HG02610 (cell line): ENCODE measurements at regions not wholly inside any gene's neighbourhood (a gene's known extent, or its start where the extent isn't known, plus 50 kb on each side); places are given as distances from the start of the nearest gene placed in this dataset.

ENCODE experiments used
- ATAC-seq: cut with Tn5 transposase; IDR thresholded peaks from one replicate; pipeline ENCODE4 v1.9.1; 2021; ENCODE audit warnings: mild to moderate bottlenecking, moderate library complexity; ENCODE audit not compliant: unreplicated experiment

GRCh38 chr11:23023319-23023718 lies 163.0 kb upstream of the CCDC179 start:
- ATAC-seq, result peak; percentile 45

- no peak for ATAC-seq
Measured at GRCh38 chr11:23041001-23041503, 180.8 kb upstream of the CCDC179 start.

GRCh38 chr11:23058656-23059055 lies 198.4 kb upstream of the CCDC179 start:
- no peak for ATAC-seq

GRCh38 chr11:23063276-23063675 lies 203.0 kb upstream of the CCDC179 start:
- no peak for ATAC-seq

- ATAC-seq, result peak; percentile 74
Measured at GRCh38 chr11:23078289-23078971, 218.2 kb upstream of the CCDC179 start.

- peak; percentile 79 for ATAC-seq
Measured at GRCh38 chr11:23079382-23079813, 219.1 kb upstream of the CCDC179 start.

GRCh38 chr11:23087407-23087806 lies 227.1 kb upstream of the CCDC179 start:
- no peak for ATAC-seq

- no peak for ATAC-seq
Measured at GRCh38 chr11:23090659-23091058, 230.4 kb upstream of the CCDC179 start.

GRCh38 chr11:23095650-23096189 lies 235.4 kb upstream of the CCDC179 start:
- ATAC-seq, result no peak

GRCh38 chr11:23097891-23098290 lies 237.6 kb upstream of the CCDC179 start:
- no peak for ATAC-seq

GRCh38 chr11:23099256-23099655 lies 239.0 kb upstream of the CCDC179 start:
- no peak for ATAC-seq

GRCh38 chr11:23100726-23101125 lies 240.5 kb upstream of the CCDC179 start:
- ATAC-seq, result no peak

- no peak for ATAC-seq
Measured at GRCh38 chr11:23103416-23103815, 243.1 kb upstream of the CCDC179 start.

- no peak for ATAC-seq
Measured at GRCh38 chr11:23111527-23111926, 251.3 kb upstream of the CCDC179 start.

- ATAC-seq, result no peak
Measured at GRCh38 chr11:23112390-23112789, 252.1 kb upstream of the CCDC179 start.

GRCh38 chr11:23112987-23113886 lies 253.0 kb upstream of the CCDC179 start:
- ATAC-seq, result peak; percentile 53

GRCh38 chr11:23113887-23114216 lies 253.6 kb upstream of the CCDC179 start:
- ATAC-seq, result no peak

GRCh38 chr11:23123753-23124152 lies 263.5 kb upstream of the CCDC179 start:
- ATAC-seq, result no peak

- ATAC-seq, result no peak
Measured at GRCh38 chr11:23124249-23124648, 264.0 kb upstream of the CCDC179 start.

GRCh38 chr11:23124996-23125395 lies 264.7 kb upstream of the CCDC179 start:
- no peak for ATAC-seq

- ATAC-seq, result no peak
Measured at GRCh38 chr11:23127706-23128105, 267.4 kb upstream of the CCDC179 start.

- no peak for ATAC-seq
Measured at GRCh38 chr11:23134627-23135026, 274.4 kb upstream of the CCDC179 start.
